HG03432 (cell line): ENCODE measurements at regions not wholly inside any gene's neighbourhood (a gene's known extent, or its start where the extent isn't known, plus 50 kb on each side); places are given as distances from the start of the nearest gene placed in this dataset.
"Not testable (repeated sequence)": the region's sequence is repeated elsewhere in the genome, so short reads cannot be mapped to it uniquely, and the experiment has no call there.

Experiments used
- ATAC-seq: cut with Tn5 transposase; IDR thresholded peaks from one replicate; pipeline ENCODE4 v1.9.1; 2021; ENCODE audit warnings: mild to moderate bottlenecking, moderate library complexity; ENCODE audit not compliant: unreplicated experiment

GRCh38 chr13:65336087-65336749, 1893.9 kb downstream of the PCDH9 start:
- no peak for ATAC-seq

GRCh38 chr13:65330691-65331090, 1899.4 kb downstream of the PCDH9 start:
- ATAC-seq: no peak

DNA sequence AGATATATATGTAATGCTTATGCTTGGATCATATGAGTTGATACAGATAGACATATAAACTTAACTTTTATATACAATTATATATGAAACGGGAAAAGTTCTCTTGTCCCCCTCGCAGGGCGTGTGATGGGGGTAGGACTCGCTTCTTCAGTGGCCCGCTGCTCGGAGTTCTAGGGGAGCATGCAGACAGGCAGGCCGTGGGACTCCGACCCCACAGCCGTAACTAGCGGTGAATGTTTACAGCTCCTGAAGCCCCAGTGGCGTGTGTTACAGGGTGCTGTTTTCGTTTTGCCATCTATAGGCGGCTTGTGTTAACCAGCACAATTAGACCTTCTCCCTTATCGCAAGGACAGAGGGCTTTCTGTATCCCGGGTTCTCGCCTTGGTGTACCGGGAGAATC, 1899.8 kb downstream of the PCDH9 start:
- ATAC-seq: no peak

- ATAC-seq: not testable (repeated sequence)
Measured at GRCh38 chr13:65323192-65323591, 1906.9 kb downstream of the PCDH9 start.

GRCh38 chr13:65321423-65321822, 1908.7 kb downstream of the PCDH9 start:
- not testable (repeated sequence) for ATAC-seq

- no peak for ATAC-seq
Measured at GRCh38 chr13:65314008-65314407, 1916.1 kb downstream of the PCDH9 start.

DNA sequence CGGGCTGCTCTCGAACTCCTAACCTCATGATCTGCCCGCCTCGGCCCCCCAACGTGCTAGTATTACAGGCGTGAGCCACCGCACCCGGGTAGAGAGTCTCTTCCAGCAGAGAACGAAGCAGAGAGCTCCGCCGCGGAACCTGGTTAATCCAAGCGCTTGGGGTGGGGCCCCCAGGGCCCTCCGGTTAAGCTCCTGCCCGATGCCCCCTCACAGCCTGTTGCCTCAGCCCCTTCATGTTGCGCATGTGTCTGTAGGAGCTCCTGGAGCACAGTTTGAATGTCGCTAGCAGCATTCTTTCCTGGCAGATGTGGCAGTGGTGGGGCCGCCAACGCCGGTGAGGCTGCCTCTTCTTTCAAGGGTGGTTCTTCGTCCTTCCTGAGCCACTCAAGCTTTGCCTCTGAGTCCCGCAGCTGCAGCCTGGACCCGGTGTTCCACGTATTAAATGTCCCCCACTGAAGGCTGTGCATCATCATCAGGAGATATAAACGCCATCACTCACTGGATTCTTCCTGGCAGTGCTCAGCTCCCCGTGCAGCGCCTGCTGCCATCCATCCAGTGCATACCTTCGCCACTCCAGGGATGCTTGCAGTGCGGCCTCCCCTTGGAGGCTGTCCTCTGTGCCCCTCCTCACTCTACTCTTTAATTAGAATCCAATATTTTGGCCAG, 1919.3 kb downstream of the PCDH9 start:
- ATAC-seq: no peak

- no peak for ATAC-seq
Measured at GRCh38 chr13:65309906-65310305, 1920.2 kb downstream of the PCDH9 start.

DNA sequence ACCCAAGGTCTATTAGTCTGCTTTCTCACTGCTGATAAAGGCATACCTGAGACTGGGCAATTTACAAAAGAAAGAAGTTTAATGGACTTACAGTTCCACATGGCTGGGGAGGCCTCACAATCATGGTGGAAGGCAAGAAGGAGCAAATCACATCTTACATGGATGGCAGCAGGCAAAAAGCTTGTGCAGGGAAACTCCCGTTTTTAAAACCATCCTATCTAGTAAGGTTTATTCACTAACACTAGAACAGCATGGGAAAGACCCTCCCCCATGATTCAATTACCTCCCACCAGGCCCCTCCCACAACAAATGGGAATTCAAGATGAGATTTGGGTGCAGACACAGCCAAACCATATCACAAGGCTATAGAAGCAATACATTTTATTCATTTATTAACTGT, 1921.4 kb downstream of the PCDH9 start:
- not testable (repeated sequence) for ATAC-seq

DNA sequence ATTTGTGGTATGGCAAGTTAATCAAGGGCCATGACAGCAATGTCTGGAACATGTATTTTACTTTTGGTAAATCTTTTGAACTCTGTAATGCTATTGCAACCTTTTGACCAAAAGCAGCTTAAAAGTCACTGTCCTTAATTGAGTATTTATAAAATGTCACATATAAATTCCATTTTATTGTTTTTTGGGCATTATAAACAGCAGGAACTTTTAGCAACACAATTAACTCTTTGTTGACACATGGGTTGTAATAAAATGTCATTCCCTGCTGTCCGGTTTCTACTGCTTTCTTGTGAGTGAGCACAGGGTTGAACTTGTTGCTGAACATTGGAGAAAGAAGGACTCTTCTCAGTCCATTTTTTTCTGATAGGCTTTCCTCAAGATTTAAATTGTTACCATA, 1923.1 kb downstream of the PCDH9 start:
- no peak for ATAC-seq

DNA sequence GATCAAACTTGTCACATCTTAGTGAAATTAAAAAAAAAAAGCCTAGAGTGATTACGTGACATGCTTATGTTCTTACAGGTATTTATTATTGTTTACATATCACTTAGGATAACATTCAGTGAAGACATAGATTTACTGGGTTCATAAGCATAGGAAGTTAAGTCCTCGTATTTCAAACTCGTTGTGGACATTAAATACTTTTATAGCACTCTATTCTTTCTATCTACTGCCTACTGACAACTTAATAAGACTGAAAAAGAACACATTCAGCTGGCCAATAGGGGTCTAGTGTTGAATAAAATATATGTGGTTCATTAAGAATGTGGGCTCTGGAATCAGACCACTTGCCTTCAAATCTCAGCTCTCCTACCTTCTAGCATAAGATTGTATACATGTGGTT, 1927.4 kb downstream of the PCDH9 start:
- no peak for ATAC-seq

- no peak for ATAC-seq
Measured at GRCh38 chr13:65301506-65301905, 1928.6 kb downstream of the PCDH9 start.

GRCh38 chr13:65300220-65300619, 1929.9 kb downstream of the PCDH9 start:
- no peak for ATAC-seq

- ATAC-seq: no peak
Measured at GRCh38 chr13:65293530-65294198, 1936.5 kb downstream of the PCDH9 start.

DNA sequence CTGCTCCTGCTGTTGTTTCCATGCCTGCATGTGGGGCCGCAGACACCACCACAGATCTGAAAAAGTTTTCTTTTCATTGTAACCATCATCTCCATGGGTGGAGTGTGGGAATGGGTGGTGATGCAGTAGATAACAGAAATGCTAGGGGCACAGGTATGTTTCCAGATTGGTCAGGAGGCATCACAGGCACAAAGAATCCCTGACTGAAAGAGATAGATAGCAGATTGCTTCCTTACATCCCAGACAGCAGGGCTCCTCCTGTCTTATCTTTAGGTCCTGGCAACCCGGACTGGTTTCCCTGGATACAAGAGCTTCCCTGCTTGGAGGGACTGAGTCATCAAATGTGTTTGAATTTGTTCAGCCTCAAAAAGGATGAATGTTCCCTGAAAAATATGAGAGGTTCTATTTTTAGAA, 1937.6 kb downstream of the PCDH9 start:
- no peak for ATAC-seq

- ATAC-seq: no peak
Measured at GRCh38 chr13:65287405-65287804, 1942.7 kb downstream of the PCDH9 start.

DNA sequence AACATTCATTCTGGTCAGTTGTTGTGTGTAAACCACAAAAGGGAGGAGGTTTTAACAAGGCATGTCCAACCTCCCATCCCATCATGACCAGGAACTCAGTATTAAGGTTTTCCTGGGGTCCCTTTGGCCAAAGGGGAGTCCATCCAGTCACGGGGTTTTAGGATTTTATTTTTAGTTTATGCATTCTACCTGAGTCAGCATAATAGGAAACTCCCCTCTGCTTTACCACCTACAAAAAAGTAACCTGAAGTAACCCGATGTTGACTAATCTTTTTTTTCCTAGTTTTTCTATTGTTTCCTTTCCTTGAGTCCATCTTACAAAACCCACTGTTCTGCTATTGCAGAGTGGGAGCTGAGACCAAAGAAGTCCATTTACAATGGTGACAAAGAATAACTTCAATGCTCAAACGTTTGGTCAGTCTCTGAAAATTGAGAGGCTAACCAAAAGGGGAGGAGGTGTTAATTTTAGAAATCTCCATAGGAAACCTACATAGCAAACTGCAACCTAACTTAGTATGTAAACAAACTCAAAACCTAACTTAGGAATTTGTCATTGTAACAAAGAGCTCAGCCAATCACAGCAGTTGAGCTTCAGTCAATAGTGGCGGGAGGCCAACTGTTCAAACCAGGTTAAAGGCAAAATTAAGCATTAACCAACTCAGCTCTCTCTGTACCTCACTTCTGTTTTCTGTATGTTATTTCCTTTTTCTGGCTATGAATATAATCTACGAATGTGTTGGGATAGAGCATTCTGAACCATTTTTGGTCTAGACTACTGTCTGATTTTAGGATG, 1954.1 kb downstream of the PCDH9 start:
- no peak for ATAC-seq

DNA sequence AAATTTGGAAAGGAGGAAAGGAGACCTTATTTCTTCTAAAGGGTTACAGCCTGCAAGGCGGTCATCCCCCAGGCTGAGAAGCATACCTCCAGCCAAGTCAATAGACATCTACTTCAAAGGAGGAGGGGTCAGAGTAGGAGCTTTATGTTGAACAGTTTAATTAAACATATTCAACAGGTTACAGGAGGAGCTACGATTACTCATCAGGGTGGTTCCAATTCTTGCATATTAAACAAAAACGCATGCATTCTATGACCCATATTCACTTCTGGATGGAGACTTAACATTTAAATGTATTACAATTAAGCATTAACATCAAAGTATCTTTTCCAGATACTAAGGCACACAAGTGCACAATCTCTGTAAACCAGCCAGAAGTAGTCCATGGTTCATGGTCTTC, 1955.0 kb downstream of the PCDH9 start:
- ATAC-seq: no peak

- ATAC-seq: not testable (repeated sequence)
Measured at GRCh38 chr13:65273811-65274420, 1956.2 kb downstream of the PCDH9 start.

- no peak for ATAC-seq
Measured at GRCh38 chr13:65268009-65268408, 1962.1 kb downstream of the PCDH9 start.

- ATAC-seq: no peak
Measured at GRCh38 chr13:65265988-65266387, 1964.1 kb downstream of the PCDH9 start.
